ENCODE measurements at regions not wholly inside any gene's neighbourhood (a gene's known extent, or its start where the extent isn't known, plus 50 kb on each side); places are given as distances from the start of the nearest gene placed in this dataset.
"Not testable (repeated sequence)": the region's sequence is repeated elsewhere in the genome, so short reads cannot be mapped to it uniquely, and the experiment has no call there.

DNA sequence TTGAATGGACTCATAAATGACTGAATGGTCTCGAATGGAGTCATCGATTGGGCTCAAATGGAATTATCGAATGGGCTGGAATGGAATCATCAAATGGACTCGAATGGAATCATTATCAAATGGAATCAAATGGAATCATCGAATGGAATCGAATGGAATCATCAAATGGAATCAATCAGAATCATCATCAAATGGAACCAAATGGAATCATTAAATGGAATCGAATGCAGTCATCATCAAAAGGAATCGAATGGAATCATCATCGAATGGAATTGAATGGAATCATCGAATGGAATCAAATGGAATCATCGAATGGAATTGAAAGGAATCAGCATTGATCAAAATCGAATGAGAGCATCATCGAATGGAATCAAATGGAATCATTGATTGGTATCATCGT lies 1114.9 kb downstream of the RPIA start:
- not testable (repeated sequence) for TF ChIP-seq CTCF, POLR2A (IDR thresholded peaks at IDR 0.05)
